ENCODE measurements at regions not wholly inside any gene's neighbourhood (a gene's known extent, or its start where the extent isn't known, plus 50 kb on each side); places are given as distances from the start of the nearest gene placed in this dataset.

- no peak for TF ChIP-seq NPAS2 (CRISPR knock-in tag; IDR thresholded peaks at IDR 0.05; ENCODE audit: borderline replicate concordance)
- Histone ChIP-seq H3K4me1 (no peaks in the 10 kb centered on the region), H3K4me2 (no peak overlapping the region), H3K9me3 (no peaks in the 10 kb centered on the region), H3K27ac (no peak overlapping the region), H3K4me3 (no peak overlapping the region)
- POLR2A ChIA-PET, result no interaction called here
- no peak for DNase-seq (ENCODE audit: low read depth in 1 of 2, low spot score in 1 of 2)
- FAIRE-seq, result no peak
- CTCF ChIA-PET, result interaction anchor here (1.3 kb wide), 1 partner anchor 11 kb away, joined by 4 read pairs; no protein-coding TSS in a partner anchor
- 44% methylated on average over 13 of the region's 13 CpGs for WGBS (ENCODE audit: missing lambda C conversion rate)
- ATAC-seq, result no peak
Measured at GRCh38 chr16:86297391-86297790, 212.9 kb upstream of the FOXF1 start.

- no peak for DNase-seq (ENCODE audit: low read depth in 1 of 2, low spot score in 1 of 2)
- CTCF ChIA-PET, result interaction anchor here (1.3 to 1.7 kb wide), 3 partner anchors 12 to 226 kb away, joined by 4 to 5 read pairs (median 5); no protein-coding TSS in a partner anchor
- no peak overlapping the region for H3K27ac ChIP-seq
- no peaks in the 10 kb centered on the region for H3K4me1 ChIP-seq
- ATAC-seq, result peak in 1 of 2 experiments; percentile 30; a peak in 3 of 6 replicates
- POLR2A ChIA-PET, result no interaction called here
- H3K4me3 ChIP-seq, result no peak overlapping the region
- TF ChIP-seq ZFP36 (IDR thresholded peaks at IDR 0.05; ENCODE audit: borderline replicate concordance, partially characterized antibody) (no peak), JUN (IDR thresholded peaks at IDR 0.05) (no peak), MAZ (IDR thresholded peaks at IDR 0.05; ENCODE audit: borderline replicate concordance, low read depth, low read length) (no peak), EHMT2 (IDR thresholded peaks at IDR 0.05; ENCODE audit: low read depth) (no peak), E2F6 (IDR thresholded peaks at IDR 0.05; ENCODE audit: borderline replicate concordance, low read depth) (no peak), RARB (CRISPR knock-in tag; IDR thresholded peaks at IDR 0.05) (no peak), HES2 (IDR thresholded peaks at IDR 0.05) (no peak), ATOH8 (CRISPR knock-in tag; IDR thresholded peaks at IDR 0.05; ENCODE audit: low read depth) (no peak), RNF2 (IDR thresholded peaks at IDR 0.05; ENCODE audit: borderline replicate concordance, low read depth) (no peak), HOXB13 (CRISPR knock-in tag; IDR thresholded peaks at IDR 0.05; ENCODE audit: low read depth) (no peak)
- H3K9me3 ChIP-seq, result no peaks in the 10 kb centered on the region
- 47% methylated on average over 23 of the region's 31 CpGs for WGBS (ENCODE audit: missing lambda C conversion rate)
- no peak for FAIRE-seq
- H3K4me2 ChIP-seq, result peak overlapping the region; percentile 43; the same call in 2 of the 3 replicates
Measured at GRCh38 chr16:86297866-86298757, 212.2 kb upstream of the FOXF1 start.

- peak overlapping the region; percentile 43; the same call in 2 of the 3 replicates for H3K4me2 ChIP-seq
- H3K4me3 ChIP-seq, result no peak overlapping the region
- H3K27ac ChIP-seq, result no peak overlapping the region
- WGBS (ENCODE audit: missing lambda C conversion rate), result 10% methylated on average over 7 of the region's 7 CpGs
- FAIRE-seq, result no peak
- ATAC-seq, result peak in 1 of 2 experiments; percentile 41; a peak in 3 of 6 replicates
- ChIA-PET CTCF (interaction anchor here (1.5 to 2.3 kb wide), 3 partner anchors 14 to 226 kb away, joined by 5 to 10 read pairs (median 5); no protein-coding TSS in a partner anchor), POLR2A (no interaction called here)
- DNase-seq (ENCODE audit: low read depth in 1 of 2, low spot score in 1 of 2), result no peak
- TF ChIP-seq KDM1A (IDR thresholded peaks at IDR 0.05; ENCODE audit: low read depth) (no peak), POLR2A (IDR thresholded peaks at IDR 0.05; ENCODE audit: low read length) (no peak), MAFK (IDR thresholded peaks at IDR 0.05; ENCODE audit: partially characterized antibody) (no peak), NPAS2 (CRISPR knock-in tag; IDR thresholded peaks at IDR 0.05; ENCODE audit: borderline replicate concordance) (no peak), KDM5A (IDR thresholded peaks at IDR 0.05) (no peak), ZSCAN20 (CRISPR knock-in tag; IDR thresholded peaks at IDR 0.05) (no peak), POLR2AphosphoS2 (conservative IDR thresholded peaks at IDR 0.05; ENCODE audit: low read length) (no peak), FOSL2 (IDR thresholded peaks at IDR 0.05) (no peak), FOSL2 (CRISPR knock-in tag; IDR thresholded peaks at IDR 0.05) (no peak), ZFP36 (IDR thresholded peaks at IDR 0.05; ENCODE audit: borderline replicate concordance, partially characterized antibody) (no peak), MAZ (IDR thresholded peaks at IDR 0.05; ENCODE audit: borderline replicate concordance, low read depth, low read length) (no peak), CBX2 (IDR thresholded peaks at IDR 0.05; ENCODE audit: borderline replicate concordance, low read depth) (no peak), SMC3 (IDR thresholded peaks at IDR 0.05) (no peak), JUNB (IDR thresholded peaks at IDR 0.05) (no peak), CTCF (IDR thresholded peaks at IDR 0.05) (no peak), SREBF2 (IDR thresholded peaks at IDR 0.05) (no peak), TFCP2L1 (CRISPR knock-in tag; IDR thresholded peaks at IDR 0.05) (no peak), RFX5 (IDR thresholded peaks at IDR 0.05) (no peak), CEBPB (IDR thresholded peaks at IDR 0.05) (no peak), BHLHE40 (IDR thresholded peaks at IDR 0.05; ENCODE audit: low read depth, low read length) (no peak)
- no peaks in the 10 kb centered on the region for H3K4me1 ChIP-seq
- H3K9me3 ChIP-seq, result no peaks in the 10 kb centered on the region
Measured at GRCh38 chr16:86298758-86299134, 211.6 kb upstream of the FOXF1 start.

All from A549 (cell line).